ENCODE measurements at regions not wholly inside any gene's neighbourhood (a gene's known extent, or its start where the extent isn't known, plus 50 kb on each side); places are given as distances from the start of the nearest gene placed in this dataset.
"Not testable (repeated sequence)": the region's sequence is repeated elsewhere in the genome, so short reads cannot be mapped to it uniquely, and the experiment has no call there.

GRCh38 chr5:36535378-36535777, 71.0 kb upstream of the SLC1A3 start:
- no peak for DNase-seq

GRCh38 chr5:36535859-36536615, 70.4 kb upstream of the SLC1A3 start:
- no peak for DNase-seq

GRCh38 chr5:36536616-36537005, 69.8 kb upstream of the SLC1A3 start:
- no peak for DNase-seq

- DNase-seq = no peak
Observed at GRCh38 chr5:36537724-36538123, 68.7 kb upstream of the SLC1A3 start.

- DNase-seq = no peak
Observed at GRCh38 chr5:36552651-36553393, 53.6 kb upstream of the SLC1A3 start.

GRCh38 chr5:36555035-36555434, 51.4 kb upstream of the SLC1A3 start:
- not testable (repeated sequence) for DNase-seq

Measured in CD4-positive, alpha-beta T cell treated with Interleukin-17A for 1 hour (primary cell).